Kidney (tissue), 13 donors: ENCODE measurements at regions not wholly inside any gene's neighbourhood (a gene's known extent, or its start where the extent isn't known, plus 50 kb on each side); places are given as distances from the start of the nearest gene placed in this dataset.

Source experiments
- DNase-seq, 5 donors: peaks; one replicate each; pipeline ENCODE4 v3.0.0-alpha.2; 2013 to 2020
- FAIRE-seq: peaks from 2 replicates; lab custom pipeline; 2012; peaks lifted over from hg19 to GRCh38; lab: Jason Lieb, UNC
- H3K27ac ChIP-seq, 2 donors: one replicate each; pipeline ENCODE4 v1.7.0; 2013; ENCODE audit warnings: low read depth in 2 of 2, low read length in 2 of 2, inconsistent platforms in 1 of 2
- H3K27me3 ChIP-seq: one replicate; pipeline ENCODE4 v1.7.1; 2013; ENCODE audit warnings: low read length, inconsistent platforms; ENCODE audit not compliant: control insufficient read depth, insufficient read depth
- H3K36me3 ChIP-seq, 3 donors: one replicate each; pipeline versions ENCODE4 v1.7.0 to v1.7.1; 2013; ENCODE audit warnings: low read length in 3 of 3, control low read depth in 1 of 3, inconsistent platforms in 1 of 3; ENCODE audit not compliant: insufficient read depth in 3 of 3, control insufficient read depth in 2 of 3
- H3K4me1 ChIP-seq, 3 donors: one replicate each; pipeline versions ENCODE4 v1.7.0 to v1.7.1; 2013; ENCODE audit warnings: low read length in 3 of 3, inconsistent platforms in 1 of 3, low read depth in 1 of 3; ENCODE audit not compliant: control insufficient read depth in 2 of 3, insufficient read depth in 2 of 3
- H3K4me3 ChIP-seq, 3 donors: one replicate each; pipeline versions ENCODE4 v1.7.0 to v1.8.1; 2013; ENCODE audit warnings: low read length in 3 of 3, control low read depth in 1 of 3, inconsistent platforms in 1 of 3
- H3K9ac ChIP-seq, 3 donors: one replicate each; pipeline versions ENCODE4 v1.7.0 to v1.7.1; 2013; ENCODE audit warnings: low read length in 3 of 3, control low read depth in 1 of 3, inconsistent platforms in 1 of 3
- H3K9me3 ChIP-seq, 3 donors: one replicate each; pipeline versions ENCODE4 v1.7.0 to v1.7.1; 2013; ENCODE audit warnings: low read length in 3 of 3, control low read depth in 1 of 3, inconsistent platforms in 1 of 3; ENCODE audit not compliant: control insufficient read depth in 2 of 3, insufficient read depth in 1 of 3
- CTCF ChIP-seq: IDR thresholded peaks from 3 replicates; pipeline ENCODE4 v1.5.1; 2012; ENCODE audit warnings: mild to moderate bottlenecking, moderate library complexity, borderline replicate concordance; ENCODE audit not compliant: insufficient read depth; ENCODE audit errors: extremely low read depth
- intact Hi-C: fragments of 100-400 bp; cut with DNase I; formaldehyde crosslinking; loops from one replicate; pipeline ENCODE4 v1.11.1; 2022
- donor health status: control.
- donor health status: control.
- donor health status: control.
- donor health status: control.
- donor health status: control.
- donor health status: DM: yes; HTN: yes; CAD: no.
- donor health status: Normal renal cell carcinoma (clear cell type).

GRCh38 chr15:38707802-38708671 is 143.4 kb upstream of the RASGRP1 start:
- TF ChIP-seq CTCF = peak; percentile 75
- Histone ChIP-seq H3K9me3 (no peaks in the 10 kb centered on the region), H3K27ac (peak overlapping the region in 1 of 2 donors; percentile 21), H3K27me3 (no peaks in the 10 kb centered on the region), H3K36me3 (no peaks in the 10 kb centered on the region), H3K4me1 (peaks cover 7 to 12% (median 8%) of the 10 kb centered on the region in 3 donors), H3K4me3 (no peak overlapping the region), H3K9ac (no peak overlapping the region)
- peak; percentile 89 for FAIRE-seq
- peak in 3 of 5 donors; percentile 61 to 83 (median 74) for DNase-seq
- intact Hi-C loops = loop anchor here (10.0 kb wide), 1 partner anchor 877 kb away; the partner anchor contains the start of gene THBS1

GRCh38 chr15:38708672-38709180 is 144.1 kb upstream of the RASGRP1 start:
- no peak for TF ChIP-seq CTCF

GRCh38 chr15:38709196-38709595 is 144.6 kb upstream of the RASGRP1 start:
- DNase-seq (peak in 1 of 5 donors; percentile 34), FAIRE-seq (no peak)
- Histone ChIP-seq H3K9me3 (no peaks in the 10 kb centered on the region), H3K36me3 (no peaks in the 10 kb centered on the region), H3K27me3 (no peaks in the 10 kb centered on the region), H3K4me3 (no peak overlapping the region), H3K9ac (no peak overlapping the region), H3K4me1 (peaks cover 7 to 12% (median 8%) of the 10 kb centered on the region in 3 donors), H3K27ac (no peak overlapping the region)
- TF ChIP-seq CTCF = no peak
- intact Hi-C loops = loop anchor here (10.0 kb wide), 1 partner anchor 876 kb away; the partner anchor contains the start of gene THBS1

More at GRCh38 chr15:38708672-38709180, 144.1 kb upstream of the RASGRP1 start:
- FAIRE-seq (no peak), DNase-seq (no peak)
- H3K4me1 ChIP-seq = peaks cover 7 to 12% (median 8%) of the 10 kb centered on the region in 3 donors
- no peaks in the 10 kb centered on the region for H3K9me3 ChIP-seq
- H3K4me3 ChIP-seq = no peak overlapping the region
- no peak overlapping the region for H3K9ac ChIP-seq
- peak overlapping the region in 1 of 2 donors; percentile 21 for H3K27ac ChIP-seq
- H3K36me3 ChIP-seq = no peaks in the 10 kb centered on the region
- intact Hi-C loops = loop anchor here (10.0 kb wide), 1 partner anchor 876 kb away; the partner anchor contains the start of gene THBS1
- no peaks in the 10 kb centered on the region for H3K27me3 ChIP-seq
